ENCODE measurements at regions not wholly inside any gene's neighbourhood (a gene's known extent, or its start where the extent isn't known, plus 50 kb on each side); places are given as distances from the start of the nearest gene placed in this dataset.
A peak's percentile ranks its signal among the peaks of the same experiment; 100 is the strongest.
"Not testable (repeated sequence)": the region's sequence is repeated elsewhere in the genome, so short reads cannot be mapped to it uniquely, and the experiment has no call there.

DNA sequence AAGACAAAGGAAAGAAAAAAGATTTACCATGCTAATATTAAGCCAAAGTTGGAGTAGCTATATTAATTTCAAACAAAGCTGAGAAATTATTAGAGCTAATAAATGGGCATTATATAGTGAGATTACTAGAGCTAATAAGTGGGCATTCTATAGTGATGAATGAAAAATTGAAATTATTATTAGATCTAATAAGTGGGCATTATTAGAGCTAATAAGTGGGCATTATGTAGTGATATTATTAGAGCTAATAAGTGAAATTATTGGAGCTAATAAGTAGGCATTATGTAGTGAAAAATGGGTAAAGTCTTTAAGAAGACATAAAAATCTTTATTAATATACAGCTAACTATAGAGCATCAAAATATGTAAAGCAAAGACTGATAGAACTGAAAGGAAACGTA is 745.7 kb downstream of the TRIB2 start:
- DNase-seq: no peak

DNA sequence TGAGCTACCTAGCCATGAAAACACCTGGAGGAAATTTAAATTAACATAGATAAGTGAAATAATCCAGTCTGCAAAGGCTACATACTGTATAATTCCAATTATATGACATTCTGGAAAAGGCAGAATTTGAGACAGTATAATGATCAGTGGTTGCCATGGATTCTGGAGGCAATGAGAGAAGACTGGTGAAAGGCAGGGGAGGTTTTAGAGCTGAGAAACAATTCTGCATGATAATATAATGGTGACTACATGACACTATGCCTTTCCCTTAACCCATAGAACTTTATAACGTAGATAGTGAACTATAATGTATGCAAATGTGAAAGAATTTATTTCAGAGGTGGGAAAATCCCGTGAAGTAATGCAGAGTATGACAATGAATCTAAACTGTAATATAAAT is 749.3 kb downstream of the TRIB2 start:
- DNase-seq: no peak

DNA sequence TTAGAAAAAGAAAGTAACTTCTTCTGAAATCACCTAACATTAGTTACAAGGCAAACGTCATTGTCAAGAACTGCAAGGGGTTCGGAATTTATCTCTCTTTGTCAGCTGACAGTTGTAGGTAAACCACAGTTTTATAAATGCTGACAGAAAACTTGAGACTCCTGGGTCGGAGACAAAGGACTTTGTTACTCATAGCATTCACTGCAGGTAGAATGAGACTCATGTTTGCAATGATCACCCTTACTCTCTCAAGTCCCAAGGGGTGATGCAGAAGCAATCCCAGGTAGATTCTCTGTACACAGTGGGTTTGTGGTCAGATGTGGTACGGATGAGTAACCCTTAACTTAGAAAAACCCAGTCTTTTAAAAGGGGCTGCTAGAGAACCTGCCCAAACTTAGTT is 757.8 kb downstream of the TRIB2 start:
- no peak for DNase-seq

DNA sequence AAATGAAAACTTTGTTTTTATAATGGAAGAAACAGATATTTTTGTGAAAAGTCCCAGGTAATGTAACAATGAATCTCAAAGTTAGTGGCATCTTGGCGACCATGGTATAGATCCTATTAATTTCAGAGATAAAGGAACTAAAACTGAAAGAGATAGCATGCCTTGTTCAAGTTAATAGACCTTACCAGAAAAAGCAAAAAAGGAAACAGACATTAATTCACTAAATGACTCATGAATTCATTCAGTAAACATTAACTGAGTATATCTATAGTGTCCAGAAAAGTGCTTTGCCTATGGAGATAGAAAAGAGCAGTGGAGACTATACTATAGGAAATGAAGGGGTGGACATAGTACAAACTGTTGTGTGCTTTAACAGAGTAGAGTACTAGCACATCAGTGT is 763.3 kb downstream of the TRIB2 start:
- DNase-seq: no peak

DNA sequence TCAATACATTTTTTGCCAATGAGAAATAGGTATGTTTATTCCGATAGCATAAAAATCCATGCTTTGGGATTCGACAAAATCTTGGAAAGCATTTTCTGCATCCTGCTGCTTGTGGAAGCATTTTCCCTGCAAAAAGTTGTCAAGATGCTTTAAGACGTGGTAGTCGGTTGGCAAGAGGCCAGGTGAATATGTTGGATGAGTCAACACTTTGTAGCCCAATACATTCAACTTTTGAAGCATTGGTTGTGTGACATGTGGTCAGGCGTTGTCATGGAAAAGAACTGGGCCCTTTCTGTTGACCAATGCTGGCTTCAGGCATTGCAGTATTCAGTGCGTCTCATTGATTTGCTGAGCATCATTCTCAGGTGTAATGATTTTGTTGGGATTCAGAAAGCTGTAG is 764.5 kb downstream of the TRIB2 start:
- no peak for DNase-seq

DNA sequence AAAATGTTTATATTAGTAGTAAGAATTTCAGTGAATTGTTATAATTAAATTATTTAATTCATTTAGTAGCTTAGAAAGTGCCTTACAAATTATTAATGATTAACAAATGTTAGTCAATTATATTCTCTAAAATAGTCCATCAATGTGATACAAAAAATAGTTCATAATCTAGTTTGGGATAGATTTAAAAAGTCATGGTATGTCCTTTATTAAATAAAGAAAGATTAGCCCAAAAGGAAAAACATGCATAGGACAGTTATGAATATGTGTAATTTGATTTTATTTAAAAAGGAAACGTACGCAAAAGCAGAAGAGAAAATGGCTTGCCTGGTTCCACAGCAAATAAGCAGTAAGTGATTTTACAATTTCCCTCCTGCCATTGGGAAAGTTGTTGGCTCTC is 768.5 kb downstream of the TRIB2 start:
- no peak for DNase-seq

DNA sequence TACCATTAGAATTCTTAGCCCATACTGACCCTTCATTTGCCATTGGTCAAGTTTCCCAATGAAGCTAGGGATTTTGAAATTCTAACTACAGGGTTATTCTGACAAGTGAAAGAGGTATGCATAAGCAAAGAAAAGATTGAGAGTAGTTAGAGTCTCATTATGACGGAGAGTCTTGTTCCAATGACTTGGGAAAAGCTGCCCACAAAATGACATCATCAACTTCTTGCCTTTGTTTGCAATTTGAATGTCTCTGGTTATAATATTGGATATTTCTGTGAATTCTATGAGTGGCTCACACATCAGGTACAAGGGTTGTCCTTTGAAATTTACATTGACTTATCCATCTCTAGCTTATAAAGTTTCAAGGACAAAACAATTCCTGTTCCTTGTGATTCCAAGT is 772.2 kb downstream of the TRIB2 start:
- no peak for DNase-seq

DNA sequence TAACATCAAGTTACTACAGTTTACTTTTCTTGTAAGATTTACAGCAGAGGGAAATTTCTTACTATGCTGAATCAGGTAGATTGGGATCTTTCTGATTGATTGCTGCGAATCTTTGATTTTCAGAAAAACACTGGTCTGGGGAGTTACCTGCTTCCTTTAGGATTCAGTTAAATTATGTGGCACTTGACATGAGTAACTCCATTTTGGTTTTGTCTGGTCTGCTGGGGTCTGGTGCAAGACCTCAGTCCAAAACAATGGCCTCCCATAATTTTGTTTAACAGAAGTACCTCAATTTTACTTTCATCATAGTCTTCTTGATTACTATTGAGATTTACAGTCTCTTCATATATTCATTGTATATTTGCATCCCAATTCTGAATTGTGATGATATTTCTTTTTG is 775.5 kb downstream of the TRIB2 start:
- DNase-seq: no peak

DNA sequence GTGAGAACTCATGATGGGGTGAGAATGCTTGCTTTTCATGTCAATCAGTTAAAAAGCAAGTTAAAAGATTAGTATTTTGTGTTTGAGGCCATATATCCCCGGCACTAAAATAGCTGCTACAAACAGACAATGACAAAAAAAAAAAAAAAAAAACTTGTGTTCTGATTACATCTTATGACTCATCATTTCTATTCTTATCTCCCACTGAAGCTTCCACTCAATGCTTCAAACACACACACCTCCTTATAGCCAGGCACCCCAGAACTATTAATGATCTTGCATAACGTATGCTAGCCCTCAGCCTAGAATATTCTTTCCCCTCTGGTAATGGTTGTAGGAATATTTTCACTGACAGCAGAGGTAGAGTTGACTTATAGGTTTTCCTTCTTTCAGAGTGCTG is 778.3 kb downstream of the TRIB2 start:
- DNase-seq: no peak

DNA sequence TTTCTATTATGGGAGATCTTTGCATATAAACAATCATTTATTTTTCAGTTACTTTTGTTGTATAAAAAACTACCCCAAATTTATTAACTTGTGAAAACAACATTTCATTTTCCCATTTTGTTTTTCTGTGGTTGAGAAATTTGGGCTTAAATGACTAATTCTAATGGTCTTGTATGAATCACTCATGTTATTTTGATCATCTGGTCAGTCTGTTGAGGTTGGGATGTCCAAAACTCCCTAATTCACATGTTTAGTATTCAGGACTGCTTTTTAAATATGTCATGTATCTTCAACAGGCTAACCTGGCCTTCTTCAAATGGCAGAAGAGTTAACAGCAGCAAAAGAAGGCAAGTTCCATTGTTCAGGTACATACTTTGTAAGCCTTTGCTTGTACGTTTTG is 788.1 kb downstream of the TRIB2 start:
- no peak for DNase-seq

DNA sequence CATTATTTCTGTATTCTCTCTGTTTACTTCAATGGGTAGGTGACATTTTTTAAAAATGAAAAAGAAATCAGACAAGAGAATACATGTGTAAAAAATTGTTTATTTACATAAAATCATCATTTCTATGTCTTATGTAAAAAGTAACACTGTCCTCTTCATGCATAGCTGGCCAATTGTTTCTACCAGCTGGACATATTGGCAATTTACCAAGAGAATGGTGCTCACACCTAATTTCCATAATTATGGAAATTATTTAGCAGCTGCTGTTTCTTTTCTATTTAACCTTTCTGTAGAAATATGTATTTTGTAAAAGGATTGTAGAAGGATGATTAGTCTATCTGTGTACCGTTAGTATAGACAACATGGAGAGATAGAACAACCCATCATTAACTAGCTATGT is 791.9 kb downstream of the TRIB2 start:
- DNase-seq: no peak

DNA sequence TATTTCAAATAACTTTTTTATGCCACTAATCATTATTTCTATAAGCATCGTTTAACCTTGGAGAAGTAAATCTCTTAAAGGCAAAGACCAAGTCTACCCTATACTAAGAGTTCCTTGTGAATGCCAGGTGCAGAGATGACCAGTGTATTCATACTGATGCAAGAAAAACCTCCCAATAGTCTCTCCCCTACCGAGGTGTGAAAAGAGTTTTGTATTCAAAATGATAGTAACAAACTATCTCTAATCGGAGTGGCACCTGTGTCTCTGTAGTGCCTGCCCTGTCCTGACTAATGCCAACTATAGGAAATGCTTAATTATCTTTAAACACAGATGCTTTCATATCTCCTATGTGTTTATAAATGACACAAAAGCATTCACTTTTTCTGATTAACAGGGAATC is 798.5 kb downstream of the TRIB2 start:
- no peak for DNase-seq

DNA sequence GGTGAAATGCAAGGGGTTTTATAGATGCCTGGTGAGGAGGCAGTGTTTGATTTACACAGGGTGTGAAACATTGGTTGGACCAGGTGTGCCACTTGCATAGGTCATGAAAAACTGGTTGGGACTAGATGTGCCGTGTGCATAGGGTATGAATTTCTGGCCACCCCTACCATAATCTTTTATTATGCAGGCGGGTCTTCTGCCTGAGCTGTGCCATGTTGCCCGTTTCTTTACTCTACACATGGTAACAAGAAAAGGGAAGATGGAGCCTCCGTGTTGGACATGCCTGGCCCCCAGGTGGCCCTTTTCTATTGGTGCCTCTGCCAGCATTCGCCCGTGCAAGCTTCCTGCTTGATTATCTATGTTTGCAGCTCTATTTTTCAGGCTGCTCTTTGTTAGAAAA is 805.4 kb downstream of the TRIB2 start:
- no peak for DNase-seq

DNA sequence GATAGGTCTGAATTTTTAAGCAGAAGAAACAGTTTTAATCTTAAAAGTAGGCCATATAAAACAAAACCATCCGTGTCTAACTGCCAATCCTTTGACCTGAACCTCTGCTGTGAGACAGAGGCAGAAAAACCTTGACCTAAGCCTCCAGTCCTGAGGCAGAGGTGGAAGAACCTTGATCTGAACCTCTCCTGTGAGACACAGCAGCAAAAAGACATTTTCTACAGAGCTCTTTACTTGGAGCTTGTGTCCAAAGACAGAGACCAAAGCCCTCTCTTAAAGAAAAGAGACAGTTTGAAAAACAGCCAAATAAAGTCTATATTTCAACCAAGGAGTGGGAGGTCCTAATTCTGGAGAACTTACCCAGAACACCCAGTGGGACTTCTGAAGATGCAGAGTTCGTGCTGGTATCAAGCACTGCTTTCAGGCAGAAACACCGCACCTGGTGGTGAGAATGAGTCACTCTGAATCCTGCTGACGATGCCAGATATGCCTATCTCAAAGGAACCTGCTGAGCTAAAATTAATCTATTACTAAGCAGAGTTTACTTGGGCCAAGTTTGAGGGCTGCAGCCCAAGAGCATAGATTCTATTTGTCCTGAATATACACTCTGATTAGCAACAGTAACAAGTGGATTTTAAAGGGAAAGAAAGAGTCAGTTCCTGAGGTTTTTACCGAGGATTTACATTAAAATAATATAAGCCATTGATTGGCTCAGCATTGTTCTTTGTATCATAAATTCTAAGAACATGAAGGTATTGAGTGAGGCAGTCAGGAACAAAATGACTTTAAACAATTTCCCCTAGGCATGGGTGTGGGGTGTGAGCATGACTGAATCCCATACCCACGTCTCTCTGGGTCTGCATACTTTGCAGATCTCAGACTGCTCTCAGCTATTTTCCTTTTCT is 806.4 kb downstream of the TRIB2 start:
- DNase-seq: peak; percentile 24

DNA sequence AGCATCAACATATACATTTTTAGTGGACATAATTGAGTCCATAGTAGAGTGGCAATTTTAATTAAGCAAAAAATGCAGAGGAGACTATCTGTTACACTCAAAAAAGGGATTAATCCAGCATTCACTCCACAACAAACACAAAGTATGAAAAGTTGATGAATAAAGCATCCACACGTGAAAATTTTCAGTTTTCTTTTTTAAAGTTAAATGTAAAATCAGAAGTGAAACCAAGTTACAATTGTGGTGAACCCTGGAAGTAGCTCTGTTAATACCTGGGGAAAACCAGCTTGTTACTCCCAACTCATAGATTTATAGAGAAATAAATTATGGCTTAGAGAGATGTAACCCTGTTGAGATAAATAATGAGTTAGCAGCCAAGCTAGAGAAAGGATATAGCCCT is 807.8 kb downstream of the TRIB2 start:
- DNase-seq: peak; percentile 8

DNA sequence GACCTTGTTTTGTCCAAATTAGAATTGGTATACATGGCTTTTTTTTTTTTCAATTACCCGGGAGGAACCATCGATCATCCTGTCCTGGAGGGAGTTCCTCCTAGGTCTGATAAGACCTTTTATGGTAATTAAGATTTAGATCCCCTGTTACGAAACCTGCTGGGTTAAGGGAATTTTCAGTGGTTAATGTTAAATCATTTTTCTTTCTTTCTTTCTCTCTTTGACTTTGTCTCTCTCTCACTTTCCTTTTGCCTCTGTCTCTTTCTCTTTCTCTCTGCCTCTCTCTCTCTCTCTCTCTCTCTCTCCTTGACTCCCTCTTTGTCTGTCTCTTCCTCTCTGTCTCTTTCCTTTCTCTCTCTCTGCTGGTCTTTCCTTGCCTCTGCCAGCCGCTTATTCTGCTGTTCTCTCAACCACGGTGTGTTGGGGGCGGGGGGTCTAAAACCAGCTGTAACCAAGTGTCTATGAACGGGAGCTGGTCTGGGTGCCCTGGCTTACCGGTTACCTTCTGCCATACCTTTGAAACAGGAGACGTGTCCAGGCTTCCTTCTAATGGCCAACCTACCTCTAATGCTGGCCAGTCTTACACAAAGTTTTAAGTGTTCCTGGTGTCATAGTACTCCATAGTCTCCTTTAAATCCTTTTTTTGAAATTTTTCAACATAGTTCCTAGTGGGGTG is 815.1 kb downstream of the TRIB2 start:
- not testable (repeated sequence) for DNase-seq

DNA sequence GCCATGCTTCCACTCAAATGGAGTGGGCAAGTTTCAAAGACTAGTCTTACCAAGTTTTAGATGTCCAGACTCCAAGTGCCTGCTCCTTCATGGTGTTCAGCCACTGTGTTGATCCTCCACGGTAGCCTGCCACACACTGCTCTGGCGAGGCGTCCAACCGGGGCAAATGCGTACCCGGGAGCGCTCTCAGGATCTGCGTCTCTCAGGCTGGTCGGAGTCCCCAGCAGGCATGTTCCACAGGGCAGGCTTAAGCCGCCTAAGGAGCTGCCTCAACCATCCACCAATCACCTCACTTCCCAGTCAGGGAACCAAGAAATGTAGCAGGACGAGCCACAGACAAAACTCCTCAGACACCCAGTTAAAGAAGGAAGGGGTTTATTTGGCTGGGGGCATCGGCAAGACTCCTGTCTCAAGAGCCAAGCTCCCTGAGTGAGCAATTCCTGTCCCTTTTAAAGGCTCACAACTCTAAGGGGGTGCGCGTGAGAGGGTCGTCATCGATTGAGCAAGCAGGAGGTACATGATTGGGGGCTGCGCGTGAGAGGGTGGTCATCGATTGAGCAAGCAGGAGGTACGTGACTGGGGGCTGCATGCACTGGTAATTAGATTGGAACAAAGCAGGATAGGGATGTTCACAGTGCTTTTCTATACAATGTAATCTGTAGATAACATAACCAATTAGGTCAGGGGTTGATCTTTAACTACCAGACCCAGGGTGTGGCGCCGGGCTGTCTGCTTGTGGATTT is 816.2 kb downstream of the TRIB2 start:
- DNase-seq: not testable (repeated sequence)

DNA sequence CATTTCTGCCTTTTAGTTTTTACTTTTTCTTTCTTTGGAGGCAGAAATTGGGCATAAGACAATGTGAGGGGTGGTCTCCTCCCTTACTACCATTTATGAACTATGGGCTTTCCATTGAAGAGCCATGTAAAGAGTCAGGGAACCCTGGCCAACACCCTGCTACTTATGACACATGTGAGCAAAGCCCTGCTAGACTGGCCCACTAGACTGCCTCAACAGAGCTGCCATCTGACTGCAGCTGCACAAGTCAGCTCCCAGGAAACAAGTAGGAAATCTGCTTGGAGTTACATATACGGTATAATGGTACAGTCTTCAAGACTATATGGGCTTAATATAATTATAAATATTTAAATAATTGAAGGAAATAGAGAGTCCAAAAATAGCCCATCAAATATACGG is 816.8 kb downstream of the TRIB2 start:
- DNase-seq: no peak

DNA sequence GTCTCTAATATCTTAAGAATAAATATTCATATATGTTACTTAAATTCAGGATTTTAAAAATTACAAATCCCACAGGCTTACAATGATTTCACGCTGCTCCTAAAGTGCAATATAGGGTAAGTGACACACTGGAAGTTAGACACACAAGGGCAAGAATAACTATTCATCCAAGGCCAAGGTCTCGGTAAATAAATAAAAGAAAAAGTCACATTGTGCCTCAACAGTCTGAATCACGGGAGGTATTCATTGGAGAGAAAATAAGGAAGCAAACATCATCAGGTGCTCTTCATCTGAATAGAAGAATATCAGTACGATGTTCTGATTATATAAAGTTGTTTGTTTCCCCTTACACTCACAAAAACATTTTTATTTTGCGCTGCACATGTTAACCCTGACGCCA is 820.2 kb downstream of the TRIB2 start:
- DNase-seq: no peak

DNA sequence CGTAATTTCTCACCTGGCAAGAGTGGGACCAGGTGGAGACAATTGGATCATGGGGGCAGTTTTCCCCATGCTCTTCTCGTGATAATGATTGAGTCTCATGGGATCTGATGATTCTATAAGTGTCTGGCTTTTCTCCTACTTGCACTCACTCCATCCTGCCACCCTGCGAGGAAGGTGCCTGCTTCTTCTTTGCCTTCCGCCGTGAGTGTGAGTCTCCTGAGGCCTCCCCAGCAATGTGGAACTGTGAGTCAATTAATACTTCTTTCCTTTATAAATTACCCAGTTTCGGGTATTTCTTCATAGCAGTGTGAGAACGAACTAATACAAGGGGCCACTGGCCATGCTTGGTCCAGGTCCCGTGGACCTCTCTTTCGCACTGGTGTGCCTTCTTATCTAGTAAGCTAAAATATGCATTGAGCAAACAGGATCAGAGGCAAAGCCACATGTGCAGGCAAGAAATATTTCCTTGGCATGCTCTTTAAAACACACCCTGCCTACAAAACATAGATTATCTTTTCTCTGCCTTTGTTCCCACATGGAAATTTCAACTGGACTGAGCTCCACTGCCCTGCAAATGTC is 821.1 kb downstream of the TRIB2 start:
- no peak for DNase-seq

DNA sequence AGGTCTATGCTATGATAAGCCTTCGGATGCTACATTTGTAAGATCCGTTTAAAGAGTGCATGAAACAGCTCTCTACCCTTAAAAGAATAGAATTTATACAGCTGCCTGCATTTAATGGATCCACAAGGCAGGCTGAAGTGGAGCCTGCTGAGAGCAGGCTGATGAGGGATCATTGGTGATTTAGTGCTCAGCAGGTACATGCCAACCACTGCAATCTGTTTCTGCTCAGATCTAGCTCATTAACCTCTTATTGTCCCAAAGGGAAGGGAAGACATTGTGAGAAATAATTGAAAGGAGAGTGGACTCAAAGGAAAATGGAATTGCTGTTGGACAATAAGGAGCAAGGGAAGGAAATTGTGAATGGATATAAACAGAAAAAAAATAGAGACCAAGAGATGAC is 822.6 kb downstream of the TRIB2 start:
- no peak for DNase-seq

DNA sequence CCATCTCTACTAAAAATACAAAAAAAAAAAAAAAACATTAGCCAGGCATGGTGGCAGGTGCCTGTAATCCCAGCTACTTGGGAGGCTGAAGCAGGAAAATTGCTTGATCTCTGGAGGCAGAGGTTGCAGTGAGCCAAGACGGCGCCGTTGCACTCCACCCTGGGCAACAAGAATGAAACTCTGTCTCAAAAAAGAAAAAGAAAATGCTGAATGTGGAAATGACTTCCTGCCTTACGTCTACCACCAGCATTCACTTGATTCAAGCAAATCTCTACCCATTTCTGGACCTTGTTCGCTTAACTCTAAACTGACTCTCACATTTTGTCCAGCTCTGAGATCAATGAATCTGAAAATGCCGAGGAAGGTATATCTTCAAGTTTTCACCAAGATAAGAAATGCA is 825.3 kb downstream of the TRIB2 start:
- DNase-seq: no peak

DNA sequence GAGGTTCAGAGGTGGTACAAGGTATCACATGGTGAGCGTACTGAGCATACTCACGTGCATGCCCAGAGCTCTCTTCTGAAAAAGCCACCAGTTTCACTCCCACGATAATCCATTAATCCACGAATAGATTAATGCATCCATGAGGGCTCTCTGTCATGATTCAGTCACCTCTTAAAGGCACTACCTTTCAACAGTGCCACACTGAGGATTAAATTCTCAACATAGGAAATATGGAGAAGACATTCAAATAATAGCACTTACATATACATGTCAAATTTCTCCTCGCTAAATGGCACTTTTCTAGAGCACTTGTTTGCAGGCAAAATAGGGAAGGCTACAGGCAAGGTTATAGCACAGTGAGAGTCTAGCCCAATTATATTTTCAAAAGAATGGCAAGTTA is 825.9 kb downstream of the TRIB2 start:
- no peak for DNase-seq

DNA sequence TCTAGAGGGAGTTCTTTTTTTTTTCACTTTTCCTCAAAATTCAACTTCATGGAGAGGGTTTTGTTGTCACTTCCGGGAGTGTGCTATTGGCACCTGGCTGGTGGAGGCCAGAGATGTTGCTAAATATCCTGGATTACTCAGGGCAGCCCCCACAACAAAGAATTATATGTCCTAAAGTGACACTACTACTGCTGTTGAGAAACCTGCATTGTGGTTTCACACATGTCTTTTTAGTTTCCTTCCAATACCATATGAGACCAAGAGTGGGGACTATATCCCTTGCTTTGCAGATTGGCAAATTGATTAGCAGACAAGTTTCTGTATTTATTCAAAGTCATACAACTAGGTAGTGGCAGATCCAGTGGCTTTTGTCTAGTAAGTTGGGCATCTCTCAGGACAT is 826.8 kb downstream of the TRIB2 start:
- peak; percentile 10 for DNase-seq
